Mucosa of descending colon (tissue), 3 donors: ENCODE measurements at regions not wholly inside any gene's neighbourhood (a gene's known extent, or its start where the extent isn't known, plus 50 kb on each side); places are given as distances from the start of the nearest gene placed in this dataset.

ENCODE experiments used
- ATAC-seq: fragments of 200-7000 bp; cut with Tn5 transposase; one replicate; pipeline ENCODE4 v1.9.1; 2020; ENCODE audit warnings: mild to moderate bottlenecking, moderate library complexity
- DNase-seq, 3 donors: peaks; one replicate each; pipeline ENCODE4 v3.0.0-alpha.2; 2020
- H3K36me3 ChIP-seq: fragments of 200-600 bp; one replicate; pipeline ENCODE4 v1.8.0; 2021; ENCODE audit warnings: low read depth, mild to moderate bottlenecking
- H3K4me1 ChIP-seq: fragments of 200-600 bp; one replicate; pipeline ENCODE4 v1.8.0; 2021; ENCODE audit warnings: low read depth, mild to moderate bottlenecking
- H3K4me3 ChIP-seq: fragments of 200-600 bp; one replicate; pipeline ENCODE4 v1.8.0; 2021; ENCODE audit warnings: mild to moderate bottlenecking
- H3K9me3 ChIP-seq: fragments of 200-600 bp; one replicate; pipeline ENCODE4 v1.8.0; 2021; ENCODE audit warnings: mild to moderate bottlenecking
- CTCF ChIP-seq: fragments of 200-600 bp; IDR thresholded peaks from one replicate; pipeline ENCODE4 v1.8.0; 2022; ENCODE audit warnings: antibody characterized with exemption, mild to moderate bottlenecking
- intact Hi-C, 2 donors: fragments of 100-400 bp; cut with DNase I in 1 of 2; cut with micrococcal nuclease in 1 of 2; formaldehyde crosslinking; loops; one replicate each; pipeline versions ENCODE4 v1.11.0 to v1.11.1; 2022; cut with DNase I, micrococcal nuclease
- donor health status: DM: no; HTN: no; CAD: no; lungs with moderate emphysema.
- donor health status: DM: no; HTN: no; CAD: no.
- donor health status: DM: no; HTN: yes; CAD: no.

- intact Hi-C loops = no loop called here
- Histone ChIP-seq H3K9me3 (no peaks in the 10 kb centered on the region), H3K4me1 (peaks cover 11% of the 10 kb centered on the region), H3K36me3 (no peaks in the 10 kb centered on the region), H3K4me3 (no peak overlapping the region)
- TF ChIP-seq CTCF = no peak
- no peak for ATAC-seq
- DNase-seq = no peak
Measured at GRCh38 chr13:50358231-50359040, 343.2 kb downstream of the KCNRG start.

- Histone ChIP-seq H3K4me1 (peaks cover 11% of the 10 kb centered on the region), H3K36me3 (no peaks in the 10 kb centered on the region), H3K4me3 (no peak overlapping the region), H3K9me3 (no peaks in the 10 kb centered on the region)
- no peak for TF ChIP-seq CTCF
- ATAC-seq (no peak), DNase-seq (no peak)
- intact Hi-C loops = no loop called here
Measured at GRCh38 chr13:50359041-50359367, 343.8 kb downstream of the KCNRG start.

- intact Hi-C loops = no loop called here
- ATAC-seq (no peak), DNase-seq (no peak)
- Histone ChIP-seq H3K36me3 (no peaks in the 10 kb centered on the region), H3K4me3 (no peak overlapping the region), H3K4me1 (peaks cover 11% of the 10 kb centered on the region), H3K9me3 (no peaks in the 10 kb centered on the region)
- TF ChIP-seq CTCF = no peak
Measured at GRCh38 chr13:50359779-50360178, 344.5 kb downstream of the KCNRG start.

- DNase-seq (no peak), ATAC-seq (no peak)
- peaks cover 5% of the 10 kb centered on the region for H3K4me1 ChIP-seq
- intact Hi-C loops = no loop called here
- TF ChIP-seq CTCF = no peak
- H3K36me3 ChIP-seq = no peaks in the 10 kb centered on the region
- H3K4me3 ChIP-seq = no peak overlapping the region
- H3K9me3 ChIP-seq = no peaks in the 10 kb centered on the region
Measured at GRCh38 chr13:50360637-50361036, 345.4 kb downstream of the KCNRG start.

- Histone ChIP-seq H3K4me3 (no peak overlapping the region), H3K4me1 (peaks cover 9% of the 10 kb centered on the region), H3K9me3 (no peaks in the 10 kb centered on the region), H3K36me3 (no peaks in the 10 kb centered on the region)
- ATAC-seq (no peak), DNase-seq (no peak)
- no peak for TF ChIP-seq CTCF
- intact Hi-C loops = no loop called here
Measured at GRCh38 chr13:50361282-50361681, 346.0 kb downstream of the KCNRG start.
